NK-92 treated with Interleukin-12 subunit alpha and Interleukin-12 subunit beta, amount 100 ng/mL, for 24 hours (cell line): ENCODE measurements at regions not wholly inside any gene's neighbourhood (a gene's known extent, or its start where the extent isn't known, plus 50 kb on each side); places are given as distances from the start of the nearest gene placed in this dataset.
"Not testable (repeated sequence)": the region's sequence is repeated elsewhere in the genome, so short reads cannot be mapped to it uniquely, and the experiment has no call there.

ENCODE experiments used
- DNase-seq: peaks from one replicate; lab custom pipeline; 2025; lab: John Stamatoyannopoulos, UW

DNA sequence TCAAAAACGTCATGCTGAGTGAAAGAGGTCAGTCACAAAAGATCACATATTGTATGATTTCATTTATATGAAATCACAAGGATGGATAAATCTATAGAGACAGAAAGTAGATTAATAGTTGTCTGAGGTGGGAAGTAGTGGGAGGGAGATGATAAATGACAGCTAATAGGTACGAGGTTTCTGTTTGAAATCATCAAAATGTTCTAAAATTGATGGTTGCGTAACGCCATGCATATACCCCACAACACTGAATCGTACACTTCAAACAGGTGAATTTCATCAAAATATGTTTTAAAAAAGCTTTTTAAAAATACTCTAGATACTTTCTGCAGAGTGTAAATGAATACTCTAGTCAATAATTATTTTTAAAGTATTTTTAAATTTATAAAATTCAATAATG, 303.0 kb upstream of the STAC start:
- no peak for DNase-seq

- DNase-seq = not testable (repeated sequence)
Observed at GRCh38 chr3:36082958-36083357, 297.3 kb upstream of the STAC start.

GRCh38 chr3:36095238-36095637, 285.1 kb upstream of the STAC start:
- no peak for DNase-seq

DNA sequence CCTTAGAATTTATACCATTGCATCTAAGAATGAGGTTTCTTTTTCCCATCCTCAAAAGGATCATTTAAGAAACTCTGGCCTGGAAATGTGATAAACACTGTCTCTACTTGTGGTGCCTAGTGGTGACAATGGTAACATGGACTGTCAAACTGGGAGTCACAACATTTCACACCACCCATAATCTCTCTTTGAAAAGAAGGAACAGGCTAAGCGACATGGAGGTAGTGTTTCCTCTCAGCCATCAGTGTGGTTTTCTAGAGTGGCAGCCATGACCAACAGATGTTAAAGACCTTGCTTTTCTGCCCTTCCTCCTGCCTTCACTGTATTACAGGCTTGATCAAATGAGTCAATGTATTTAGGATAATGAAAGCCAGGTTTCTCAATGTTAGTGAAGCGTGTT, 283.1 kb upstream of the STAC start:
- DNase-seq = no peak

DNA sequence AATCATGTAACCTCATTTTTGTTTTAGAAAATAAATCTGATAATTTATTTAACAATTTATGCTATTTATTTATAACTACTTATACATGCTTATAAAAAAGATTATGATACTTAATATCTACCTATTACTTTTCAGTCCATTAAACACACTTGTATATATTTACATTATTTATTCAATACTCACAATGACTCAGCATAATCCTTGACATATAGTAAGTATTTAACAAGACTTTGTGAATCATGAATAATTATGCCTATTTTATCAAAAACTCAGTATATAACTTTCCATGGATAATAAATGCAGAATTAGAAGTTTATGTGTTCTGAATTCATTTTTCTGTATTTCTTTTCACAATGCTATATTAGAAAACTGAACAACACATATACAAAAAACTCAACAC, 266.0 kb upstream of the STAC start:
- DNase-seq = no peak

DNA sequence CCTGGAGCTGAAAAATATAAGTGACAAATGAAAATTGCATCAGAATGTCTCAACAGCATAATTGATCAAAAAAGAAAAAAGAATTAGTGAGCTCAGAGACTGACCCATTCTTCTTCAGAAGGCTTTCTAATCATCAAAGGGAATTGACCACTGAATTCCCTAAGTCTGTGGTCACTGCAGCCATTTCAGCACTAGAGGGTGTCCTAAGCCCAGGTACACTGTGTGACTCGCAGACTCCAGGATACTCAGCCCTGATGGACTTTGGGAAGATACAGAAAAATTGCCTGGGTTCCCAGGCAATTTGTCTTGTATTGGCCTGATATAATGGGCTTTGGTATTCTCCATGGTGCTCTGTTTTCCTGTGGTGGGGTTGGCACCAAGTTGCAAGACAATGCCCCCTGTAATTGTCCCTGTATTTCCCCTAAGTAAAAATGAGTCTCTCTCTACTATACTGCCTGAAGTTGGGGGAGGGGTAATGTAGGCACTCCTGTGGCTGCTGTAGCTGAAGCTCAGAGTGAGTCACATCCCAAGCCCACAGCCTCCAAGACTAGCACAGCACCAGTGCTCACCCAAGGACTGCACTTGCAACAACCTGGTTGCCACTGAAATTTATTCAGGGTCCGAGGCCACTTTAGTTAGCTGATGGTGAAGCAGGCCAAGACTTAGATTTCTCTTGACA, 256.0 kb upstream of the STAC start:
- no peak for DNase-seq

DNA sequence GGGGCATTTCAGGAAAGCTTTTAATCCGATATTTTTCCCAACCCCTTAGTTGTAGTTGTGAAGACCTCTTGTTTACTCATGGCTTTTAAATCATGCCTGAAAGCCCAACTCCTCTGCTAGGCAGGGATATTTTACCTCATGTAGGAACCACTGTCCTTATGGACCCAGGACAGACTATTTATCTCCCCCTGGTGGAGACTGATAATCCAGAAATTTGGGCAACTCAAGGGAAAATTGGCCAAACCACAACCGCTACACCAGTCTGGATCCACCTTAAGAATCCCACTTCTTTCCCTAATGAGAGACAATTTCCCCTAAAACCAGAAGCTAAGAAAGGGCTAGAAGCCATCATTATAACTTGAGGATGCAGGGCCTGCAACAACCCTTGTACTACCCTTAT, 248.1 kb upstream of the STAC start:
- DNase-seq = no peak

DNA sequence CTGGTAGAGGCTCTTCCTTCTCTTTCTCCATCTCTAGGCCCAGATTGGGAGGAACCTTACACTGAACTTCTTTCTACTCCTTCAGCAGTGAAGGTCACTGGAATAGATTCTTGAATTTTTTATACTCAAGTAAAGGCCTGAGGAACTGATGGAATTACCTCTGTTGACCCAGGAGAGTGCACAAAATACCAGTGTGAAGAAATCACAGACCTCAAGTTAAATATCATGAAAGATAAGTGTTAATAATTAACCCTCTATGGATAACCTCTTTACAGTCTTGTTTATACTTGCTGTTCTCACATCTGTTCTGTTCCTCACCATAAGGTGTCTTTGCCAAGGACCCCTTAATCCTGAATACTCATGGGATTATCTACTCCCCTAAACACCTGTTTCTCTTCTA, 244.4 kb upstream of the STAC start:
- DNase-seq = no peak

- no peak for DNase-seq
Observed at GRCh38 chr3:36142746-36143145, 237.6 kb upstream of the STAC start.

DNA sequence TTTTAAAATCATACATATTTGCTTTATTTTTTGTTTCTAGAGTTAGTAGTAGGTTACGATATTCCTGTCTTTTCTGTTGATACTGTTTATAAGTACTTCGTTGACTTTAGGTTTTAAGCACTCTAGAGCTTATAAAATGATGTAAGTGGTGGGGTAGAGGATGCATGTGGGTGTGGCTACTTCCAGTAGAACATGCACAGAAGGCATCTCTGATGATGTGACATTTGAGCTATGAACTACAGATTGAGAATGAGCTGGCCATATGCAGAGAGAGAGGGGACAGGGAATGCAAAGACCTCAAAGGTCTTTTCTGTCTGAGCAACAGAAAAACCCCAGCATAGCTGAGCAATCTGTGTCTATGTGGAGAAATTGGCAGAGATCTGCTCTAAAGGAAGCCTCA, 233.9 kb upstream of the STAC start:
- DNase-seq = no peak

DNA sequence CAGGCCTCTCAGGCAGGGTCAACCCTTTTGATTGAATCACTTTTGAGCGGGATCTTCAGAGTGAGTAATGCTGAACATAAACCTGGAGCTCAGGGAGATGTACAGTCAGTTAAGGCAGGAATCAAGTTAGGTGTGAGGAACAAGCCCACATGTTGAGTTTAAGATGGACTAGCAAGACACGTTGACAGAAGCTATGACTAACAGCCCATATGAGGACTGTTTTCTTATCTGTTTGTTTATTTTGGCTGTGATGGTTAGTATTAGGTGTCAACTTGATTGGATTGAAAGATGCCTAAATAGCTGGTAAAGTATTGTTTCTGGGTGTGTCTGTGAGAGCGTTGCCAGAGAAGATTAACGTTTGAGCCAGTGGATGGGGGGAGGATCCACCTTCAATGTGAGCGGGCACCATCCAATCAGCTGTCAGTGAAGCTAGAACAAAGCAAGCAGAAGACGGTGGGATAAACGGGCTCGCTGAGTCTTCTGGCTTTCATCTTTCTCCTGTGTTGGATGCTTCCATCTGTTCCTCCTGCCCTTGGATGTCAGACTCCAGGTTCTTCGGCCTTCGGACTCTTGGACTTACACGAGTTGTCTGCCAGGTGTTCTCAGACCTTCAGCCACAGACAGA, 232.3 kb upstream of the STAC start:
- no peak for DNase-seq

- DNase-seq = no peak
Observed at GRCh38 chr3:36149447-36149865, 230.8 kb upstream of the STAC start.

GRCh38 chr3:36155515-36155914, 224.8 kb upstream of the STAC start:
- no peak for DNase-seq

DNA sequence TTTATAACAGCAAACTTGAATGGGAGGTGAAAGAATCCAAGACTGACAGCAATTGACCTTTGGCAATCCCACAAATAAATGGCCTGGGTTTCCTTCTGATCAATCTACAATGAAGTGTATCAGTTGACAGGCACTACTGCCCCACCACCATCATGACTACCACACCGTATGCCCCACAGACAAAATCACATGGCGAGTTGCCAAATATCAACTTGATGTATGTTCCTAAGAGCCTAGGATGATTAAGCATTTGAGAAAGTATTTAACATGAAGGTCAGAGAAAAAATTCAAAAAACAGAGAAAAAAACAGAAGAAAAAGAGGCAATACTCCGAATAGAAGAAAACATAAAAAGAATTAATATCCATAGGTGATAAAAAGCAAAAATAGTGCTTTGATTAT, 215.9 kb upstream of the STAC start:
- DNase-seq = no peak

GRCh38 chr3:36165509-36166290, 214.6 kb upstream of the STAC start:
- DNase-seq = no peak

GRCh38 chr3:36166477-36166876, 213.8 kb upstream of the STAC start:
- DNase-seq = no peak

DNA sequence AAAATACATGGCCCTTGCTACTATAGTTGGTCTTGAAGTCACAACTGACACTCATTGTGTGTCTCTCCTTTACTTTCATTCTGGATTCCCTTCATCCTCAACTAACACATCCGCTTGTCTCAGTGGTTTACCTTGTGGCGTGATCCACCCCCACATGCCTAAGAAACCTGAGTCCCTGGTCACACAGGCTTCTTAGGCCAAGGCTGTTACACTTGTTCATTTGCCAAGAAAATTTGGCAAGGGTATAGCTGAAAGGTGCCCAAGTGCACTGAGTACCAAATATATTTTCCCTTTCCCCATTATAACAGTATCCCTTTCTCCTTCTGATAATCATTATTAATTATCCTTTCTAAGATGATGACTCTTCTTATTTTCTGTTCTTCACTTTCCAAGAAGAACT, 207.6 kb upstream of the STAC start:
- no peak for DNase-seq

- no peak for DNase-seq
Observed at GRCh38 chr3:36175113-36175812, 205.0 kb upstream of the STAC start.

- DNase-seq = no peak
Observed at GRCh38 chr3:36175916-36176461, 204.3 kb upstream of the STAC start.

DNA sequence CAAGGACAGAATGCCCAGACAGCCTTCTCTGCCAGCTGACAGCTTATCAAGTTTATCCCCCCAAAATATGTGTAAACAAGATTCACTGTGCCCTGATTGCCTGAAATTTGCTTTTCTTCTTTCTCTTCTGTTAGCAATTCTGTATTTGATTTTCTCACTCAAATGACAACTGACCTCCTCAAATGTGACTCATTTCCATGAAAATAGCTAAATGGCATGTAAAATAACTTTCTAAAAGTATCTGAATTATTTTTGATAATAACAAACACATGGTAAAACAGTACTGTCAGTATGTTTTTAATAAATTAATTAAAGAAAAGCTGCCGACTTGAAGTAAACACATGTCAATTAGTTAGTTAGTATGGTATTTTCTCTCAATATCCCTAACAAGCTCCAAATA, 202.3 kb upstream of the STAC start:
- no peak for DNase-seq

- DNase-seq = no peak
Observed at GRCh38 chr3:36182024-36182423, 198.3 kb upstream of the STAC start.

DNA sequence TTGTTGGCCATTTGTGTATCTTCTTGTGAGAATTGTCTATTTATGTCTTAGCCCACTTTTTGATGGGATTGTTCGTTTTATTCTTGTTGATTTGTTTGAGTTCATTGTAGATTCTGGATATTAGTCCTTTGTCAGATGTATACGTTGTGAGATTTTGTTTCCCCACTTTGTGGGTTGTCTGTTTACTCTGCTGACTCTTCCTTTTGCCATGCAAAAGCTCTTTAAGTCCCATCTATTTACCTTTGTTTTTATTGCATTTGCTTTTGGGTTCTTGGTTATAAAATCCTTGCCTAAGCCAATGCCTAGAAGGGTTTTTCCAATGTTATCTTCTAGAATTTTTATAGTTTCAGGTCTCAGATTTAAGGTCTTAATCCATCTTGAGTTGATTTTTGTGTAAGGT, 193.1 kb upstream of the STAC start:
- DNase-seq = not testable (repeated sequence)
